SK-N-MC (cell line): ENCODE measurements at regions not wholly inside any gene's neighbourhood (a gene's known extent, or its start where the extent isn't known, plus 50 kb on each side); places are given as distances from the start of the nearest gene placed in this dataset.
A peak's percentile ranks its signal among the peaks of the same experiment; 100 is the strongest.
"Not testable (repeated sequence)": the region's sequence is repeated elsewhere in the genome, so short reads cannot be mapped to it uniquely, and the experiment has no call there.

Experiments
- DNase-seq: peaks from one replicate; pipeline ENCODE4 v3.0.0-alpha.2; 2011; ENCODE audit warnings: low read depth, low spot score
- H3K27ac ChIP-seq: fragments of 200-600 bp; sonication (generic); 2 replicates; pipeline ENCODE4 v1.5.1; 2016; ENCODE audit warnings: mixed run types
- H3K36me3 ChIP-seq: fragments of 200-600 bp; sonication (generic); 2 replicates; pipeline ENCODE4 v1.6.1; 2017; ENCODE audit warnings: antibody characterized with exemption, low read length, mixed read lengths; ENCODE audit not compliant: insufficient read depth
- H3K4me3 ChIP-seq: fragments of 200-600 bp; sonication (generic); 2 replicates; pipeline ENCODE4 v1.5.1; 2016
- H3K9ac ChIP-seq: fragments of 200-600 bp; sonication (generic); 2 replicates; pipeline ENCODE4 v1.8.0; 2017; ENCODE audit warnings: mixed run types, mixed read lengths; ENCODE audit not compliant: insufficient read length
- H3K9me3 ChIP-seq: fragments of 200-600 bp; sonication (generic); 2 replicates; pipeline ENCODE4 v1.6.1; 2017; ENCODE audit warnings: low read depth, mild to moderate bottlenecking, antibody characterized with exemption, low read length, moderate library complexity, mixed read lengths
- EZH2 ChIP-seq: fragments of 200-600 bp; sonication (generic); IDR thresholded peaks from one replicate; pipeline ENCODE4 v1.6.1; 2017; ENCODE audit warnings: antibody characterized with exemption
- FOXP2 ChIP-seq: optimal IDR thresholded peaks from 2 replicates; pipeline ENCODE3; 2011; ENCODE audit warnings: mild to moderate bottlenecking, moderate library complexity; ENCODE audit not compliant: insufficient read depth; ENCODE audit errors: extremely low read length, control extremely low read depth
- POLR2AphosphoS5 ChIP-seq: IDR thresholded peaks from 2 replicates; pipeline ENCODE4 v1.6.1; 2012; ENCODE audit warnings: mild to moderate bottlenecking, low read depth, low read length, borderline replicate concordance

GRCh38 chr6:134662077-134662700, 287.7 kb downstream of the ALDH8A1 start:
- Histone ChIP-seq H3K9ac (no peak overlapping the region), H3K27ac (no peak overlapping the region), H3K36me3 (no peaks in the 10 kb centered on the region), H3K9me3 (no peaks in the 10 kb centered on the region), H3K4me3 (no peak overlapping the region)
- TF ChIP-seq POLR2AphosphoS5, result no peak
- TF ChIP-seq FOXP2, result no peak
- no peak for TF ChIP-seq EZH2
- no peak for DNase-seq

- not testable (repeated sequence) for H3K27ac ChIP-seq, H3K4me3 ChIP-seq, DNase-seq, H3K36me3 ChIP-seq, H3K9me3 ChIP-seq, H3K9ac ChIP-seq
These were observed 290.0 kb downstream of the ALDH8A1 start for GRCh38 chr6:134659885-134660284.

GRCh38 chr6:134658596-134658995, 291.3 kb downstream of the ALDH8A1 start:
- Histone ChIP-seq H3K27ac (no peak overlapping the region), H3K4me3 (no peak overlapping the region), H3K9me3 (no peaks in the 10 kb centered on the region), H3K36me3 (no peaks in the 10 kb centered on the region), H3K9ac (no peak overlapping the region)
- no peak for TF ChIP-seq EZH2
- no peak for TF ChIP-seq FOXP2
- TF ChIP-seq POLR2AphosphoS5, result no peak
- DNase-seq, result no peak

- Histone ChIP-seq H3K9ac (no peak overlapping the region), H3K36me3 (no peaks in the 10 kb centered on the region), H3K9me3 (no peaks in the 10 kb centered on the region), H3K4me3 (no peak overlapping the region), H3K27ac (no peak overlapping the region)
- DNase-seq, result no peak
- no peak for TF ChIP-seq POLR2AphosphoS5
- no peak for TF ChIP-seq FOXP2
- TF ChIP-seq EZH2, result no peak
These were observed 292.0 kb downstream of the ALDH8A1 start for GRCh38 chr6:134657751-134658527.

- no peak overlapping the region for H3K9ac ChIP-seq
- no peak for DNase-seq
- no peak overlapping the region for H3K4me3 ChIP-seq
- no peaks in the 10 kb centered on the region for H3K36me3 ChIP-seq
- TF ChIP-seq FOXP2 (no peak), EZH2 (no peak), POLR2AphosphoS5 (no peak)
- no peaks in the 10 kb centered on the region for H3K9me3 ChIP-seq
- no peak overlapping the region for H3K27ac ChIP-seq
These were observed 292.6 kb downstream of the ALDH8A1 start for GRCh38 chr6:134657343-134657742.

GRCh38 chr6:134654751-134655150, 295.1 kb downstream of the ALDH8A1 start:
- H3K36me3 ChIP-seq, result no peaks in the 10 kb centered on the region
- no peak overlapping the region for H3K9ac ChIP-seq
- no peak overlapping the region for H3K4me3 ChIP-seq
- H3K27ac ChIP-seq, result peak overlapping the region; percentile 26; the same call in 1 of the 2 replicates
- no peaks in the 10 kb centered on the region for H3K9me3 ChIP-seq
- no peak for DNase-seq
- TF ChIP-seq FOXP2, result no peak
- TF ChIP-seq EZH2, result no peak
- TF ChIP-seq POLR2AphosphoS5, result no peak

- TF ChIP-seq EZH2 (no peak), FOXP2 (no peak), POLR2AphosphoS5 (no peak)
- no peak overlapping the region for H3K4me3 ChIP-seq
- H3K36me3 ChIP-seq, result no peaks in the 10 kb centered on the region
- DNase-seq, result no peak
- no peak overlapping the region for H3K9ac ChIP-seq
- H3K9me3 ChIP-seq, result no peaks in the 10 kb centered on the region
- no peak overlapping the region for H3K27ac ChIP-seq
These were observed 298.4 kb downstream of the ALDH8A1 start for GRCh38 chr6:134651519-134651918.

GRCh38 chr6:134647861-134648260, 302.0 kb downstream of the ALDH8A1 start:
- Histone ChIP-seq H3K9me3 (no peaks in the 10 kb centered on the region), H3K9ac (no peak overlapping the region), H3K27ac (0 out of 2 replicates have a peak overlapping the region, but pooled peaks have one; percentile 29), H3K4me3 (0 out of 2 replicates have a peak overlapping the region, but pooled peaks have one; percentile 9), H3K36me3 (no peaks in the 10 kb centered on the region)
- DNase-seq, result peak; percentile 67
- TF ChIP-seq FOXP2, result no peak
- no peak for TF ChIP-seq EZH2
- no peak; the same call in 1 of the 2 replicates for TF ChIP-seq POLR2AphosphoS5
